ENCODE measurements at regions not wholly inside any gene's neighbourhood (a gene's known extent, or its start where the extent isn't known, plus 50 kb on each side); places are given as distances from the start of the nearest gene placed in this dataset.

DNA sequence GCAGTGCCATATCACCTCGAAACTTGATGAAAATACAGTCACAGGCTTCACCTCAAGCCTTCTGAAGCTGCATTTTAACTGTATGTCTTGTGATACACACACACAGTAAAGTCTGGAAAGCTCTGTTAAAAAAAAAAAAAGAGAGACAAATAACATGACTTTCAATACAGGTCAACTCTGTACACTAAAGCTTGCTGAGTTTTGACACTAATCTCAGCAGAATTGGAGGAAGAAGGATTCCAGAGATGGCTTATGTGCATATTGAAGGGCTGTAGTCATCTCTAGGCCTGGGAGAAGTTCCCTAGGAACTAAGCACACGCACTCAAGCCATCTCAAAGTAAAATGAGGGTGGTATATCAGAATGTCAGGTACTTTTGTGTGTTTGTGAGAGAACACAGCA is 875.1 kb downstream of the EPHA4 start (continued):
- TF ChIP-seq, protein P1, sequence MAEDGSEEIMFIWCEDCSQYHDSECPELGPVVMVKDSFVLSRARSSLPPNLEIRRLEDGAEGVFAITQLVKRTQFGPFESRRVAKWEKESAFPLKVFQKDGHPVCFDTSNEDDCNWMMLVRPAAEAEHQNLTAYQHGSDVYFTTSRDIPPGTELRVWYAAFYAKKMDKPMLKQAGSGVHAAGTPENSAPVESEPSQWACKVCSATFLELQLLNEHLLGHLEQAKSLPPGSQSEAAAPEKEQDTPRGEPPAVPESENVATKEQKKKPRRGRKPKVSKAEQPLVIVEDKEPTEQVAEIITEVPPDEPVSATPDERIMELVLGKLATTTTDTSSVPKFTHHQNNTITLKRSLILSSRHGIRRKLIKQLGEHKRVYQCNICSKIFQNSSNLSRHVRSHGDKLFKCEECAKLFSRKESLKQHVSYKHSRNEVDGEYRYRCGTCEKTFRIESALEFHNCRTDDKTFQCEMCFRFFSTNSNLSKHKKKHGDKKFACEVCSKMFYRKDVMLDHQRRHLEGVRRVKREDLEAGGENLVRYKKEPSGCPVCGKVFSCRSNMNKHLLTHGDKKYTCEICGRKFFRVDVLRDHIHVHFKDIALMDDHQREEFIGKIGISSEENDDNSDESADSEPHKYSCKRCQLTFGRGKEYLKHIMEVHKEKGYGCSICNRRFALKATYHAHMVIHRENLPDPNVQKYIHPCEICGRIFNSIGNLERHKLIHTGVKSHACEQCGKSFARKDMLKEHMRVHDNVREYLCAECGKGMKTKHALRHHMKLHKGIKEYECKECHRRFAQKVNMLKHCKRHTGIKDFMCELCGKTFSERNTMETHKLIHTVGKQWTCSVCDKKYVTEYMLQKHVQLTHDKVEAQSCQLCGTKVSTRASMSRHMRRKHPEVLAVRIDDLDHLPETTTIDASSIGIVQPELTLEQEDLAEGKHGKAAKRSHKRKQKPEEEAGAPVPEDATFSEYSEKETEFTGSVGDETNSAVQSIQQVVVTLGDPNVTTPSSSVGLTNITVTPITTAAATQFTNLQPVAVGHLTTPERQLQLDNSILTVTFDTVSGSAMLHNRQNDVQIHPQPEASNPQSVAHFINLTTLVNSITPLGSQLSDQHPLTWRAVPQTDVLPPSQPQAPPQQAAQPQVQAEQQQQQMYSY (CRISPR knock-in tag; IDR thresholded peaks at IDR 0.05): no peak
- no peak for TF ChIP-seq TEAD1 (CRISPR knock-in tag; IDR thresholded peaks at IDR 0.05)
- TF ChIP-seq HMGA2 (CRISPR knock-in tag; IDR thresholded peaks at IDR 0.05): no peak

DNA sequence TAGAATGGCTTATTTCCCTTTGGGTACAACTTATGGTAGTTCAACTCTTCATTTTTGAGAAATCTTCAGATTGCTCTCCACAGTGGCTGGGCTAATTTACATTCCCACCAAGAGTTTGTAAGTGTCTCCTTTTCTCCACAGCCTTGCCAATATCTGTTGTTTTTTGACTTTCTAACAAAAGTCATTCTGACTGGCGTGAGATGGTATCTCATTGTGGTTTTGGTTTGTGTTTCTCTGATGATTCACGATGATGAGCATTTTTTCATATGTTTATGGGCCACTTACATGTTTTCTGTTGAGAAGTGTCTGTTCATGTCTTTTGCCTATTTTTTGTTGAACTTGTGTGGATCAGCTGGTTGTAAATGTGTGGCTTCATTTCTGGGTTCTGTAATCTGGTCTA is 871.0 kb downstream of the EPHA4 start:
- Mint-ChIP-seq H3K27me3 (ENCODE audit: low read depth) (no peaks in the 10 kb centered on the region), H3K27ac (no peak overlapping the region), H3K9me3 (peaks cover 16% of the 10 kb centered on the region), H3K36me3 (peaks cover 13% of the 10 kb centered on the region), H3K4me1 (peaks cover 5% of the 10 kb centered on the region), H3K4me3 (no peak overlapping the region)
- TF ChIP-seq ELF4 (CRISPR knock-in tag; IDR thresholded peaks at IDR 0.05; ENCODE audit: low read depth) (no peak), ZNF416 (CRISPR knock-in tag; IDR thresholded peaks at IDR 0.05) (no peak), TCF7 (CRISPR knock-in tag; IDR thresholded peaks at IDR 0.05; ENCODE audit: low read depth) (no peak), ZNF138 (CRISPR knock-in tag; conservative IDR thresholded peaks at IDR 0.05) (no peak), ETV6 (CRISPR knock-in tag; IDR thresholded peaks at IDR 0.05) (no peak)
- TF ChIP-seq, protein P2, sequence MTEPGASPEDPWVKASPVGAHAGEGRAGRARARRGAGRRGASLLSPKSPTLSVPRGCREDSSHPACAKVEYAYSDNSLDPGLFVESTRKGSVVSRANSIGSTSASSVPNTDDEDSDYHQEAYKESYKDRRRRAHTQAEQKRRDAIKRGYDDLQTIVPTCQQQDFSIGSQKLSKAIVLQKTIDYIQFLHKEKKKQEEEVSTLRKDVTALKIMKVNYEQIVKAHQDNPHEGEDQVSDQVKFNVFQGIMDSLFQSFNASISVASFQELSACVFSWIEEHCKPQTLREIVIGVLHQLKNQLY (CRISPR knock-in tag; IDR thresholded peaks at IDR 0.05): no peak
- TF ChIP-seq, protein P3, sequence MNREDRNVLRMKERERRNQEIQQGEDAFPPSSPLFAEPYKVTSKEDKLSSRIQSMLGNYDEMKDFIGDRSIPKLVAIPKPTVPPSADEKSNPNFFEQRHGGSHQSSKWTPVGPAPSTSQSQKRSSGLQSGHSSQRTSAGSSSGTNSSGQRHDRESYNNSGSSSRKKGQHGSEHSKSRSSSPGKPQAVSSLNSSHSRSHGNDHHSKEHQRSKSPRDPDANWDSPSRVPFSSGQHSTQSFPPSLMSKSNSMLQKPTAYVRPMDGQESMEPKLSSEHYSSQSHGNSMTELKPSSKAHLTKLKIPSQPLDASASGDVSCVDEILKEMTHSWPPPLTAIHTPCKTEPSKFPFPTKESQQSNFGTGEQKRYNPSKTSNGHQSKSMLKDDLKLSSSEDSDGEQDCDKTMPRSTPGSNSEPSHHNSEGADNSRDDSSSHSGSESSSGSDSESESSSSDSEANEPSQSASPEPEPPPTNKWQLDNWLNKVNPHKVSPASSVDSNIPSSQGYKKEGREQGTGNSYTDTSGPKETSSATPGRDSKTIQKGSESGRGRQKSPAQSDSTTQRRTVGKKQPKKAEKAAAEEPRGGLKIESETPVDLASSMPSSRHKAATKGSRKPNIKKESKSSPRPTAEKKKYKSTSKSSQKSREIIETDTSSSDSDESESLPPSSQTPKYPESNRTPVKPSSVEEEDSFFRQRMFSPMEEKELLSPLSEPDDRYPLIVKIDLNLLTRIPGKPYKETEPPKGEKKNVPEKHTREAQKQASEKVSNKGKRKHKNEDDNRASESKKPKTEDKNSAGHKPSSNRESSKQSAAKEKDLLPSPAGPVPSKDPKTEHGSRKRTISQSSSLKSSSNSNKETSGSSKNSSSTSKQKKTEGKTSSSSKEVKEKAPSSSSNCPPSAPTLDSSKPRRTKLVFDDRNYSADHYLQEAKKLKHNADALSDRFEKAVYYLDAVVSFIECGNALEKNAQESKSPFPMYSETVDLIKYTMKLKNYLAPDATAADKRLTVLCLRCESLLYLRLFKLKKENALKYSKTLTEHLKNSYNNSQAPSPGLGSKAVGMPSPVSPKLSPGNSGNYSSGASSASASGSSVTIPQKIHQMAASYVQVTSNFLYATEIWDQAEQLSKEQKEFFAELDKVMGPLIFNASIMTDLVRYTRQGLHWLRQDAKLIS (CRISPR knock-in tag; IDR thresholded peaks at IDR 0.05; ENCODE audit: borderline replicate concordance): no peak
- POLR2A ChIA-PET: no interaction called here
- DNase-seq (ENCODE audit: low spot score) (no peak), ATAC-seq (no peak)
- CTCF ChIA-PET: no interaction called here

DNA sequence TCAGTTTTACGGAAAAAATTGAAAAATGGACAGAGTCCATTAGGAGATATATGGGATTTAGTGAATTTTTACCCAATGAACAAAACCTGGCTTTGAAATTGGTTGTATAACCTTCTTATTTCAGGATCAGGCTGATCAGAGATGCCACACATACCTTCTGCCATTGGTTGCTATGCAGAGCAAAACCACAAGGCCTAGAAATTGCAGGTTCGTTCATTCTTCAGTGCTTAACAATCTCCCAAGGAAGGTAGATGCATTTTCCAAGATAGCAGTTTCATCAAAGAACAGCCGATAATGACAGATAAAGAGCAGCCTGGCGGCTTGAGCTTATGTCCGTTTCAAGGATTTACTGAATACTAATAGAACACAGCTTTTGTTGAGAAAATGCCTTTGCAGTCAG is 868.8 kb downstream of the EPHA4 start:
- Mint-ChIP-seq H3K36me3 (peaks cover 13% of the 10 kb centered on the region), H3K4me3 (no peak overlapping the region), H3K4me1 (peaks cover 5% of the 10 kb centered on the region), H3K27ac (no peak overlapping the region), H3K27me3 (ENCODE audit: low read depth) (no peaks in the 10 kb centered on the region), H3K9me3 (peaks cover 16% of the 10 kb centered on the region)
- ChIA-PET POLR2A (no interaction called here), CTCF (no interaction called here)
- ATAC-seq (no peak), DNase-seq (ENCODE audit: low spot score) (no peak)
- TF ChIP-seq, protein P4, sequence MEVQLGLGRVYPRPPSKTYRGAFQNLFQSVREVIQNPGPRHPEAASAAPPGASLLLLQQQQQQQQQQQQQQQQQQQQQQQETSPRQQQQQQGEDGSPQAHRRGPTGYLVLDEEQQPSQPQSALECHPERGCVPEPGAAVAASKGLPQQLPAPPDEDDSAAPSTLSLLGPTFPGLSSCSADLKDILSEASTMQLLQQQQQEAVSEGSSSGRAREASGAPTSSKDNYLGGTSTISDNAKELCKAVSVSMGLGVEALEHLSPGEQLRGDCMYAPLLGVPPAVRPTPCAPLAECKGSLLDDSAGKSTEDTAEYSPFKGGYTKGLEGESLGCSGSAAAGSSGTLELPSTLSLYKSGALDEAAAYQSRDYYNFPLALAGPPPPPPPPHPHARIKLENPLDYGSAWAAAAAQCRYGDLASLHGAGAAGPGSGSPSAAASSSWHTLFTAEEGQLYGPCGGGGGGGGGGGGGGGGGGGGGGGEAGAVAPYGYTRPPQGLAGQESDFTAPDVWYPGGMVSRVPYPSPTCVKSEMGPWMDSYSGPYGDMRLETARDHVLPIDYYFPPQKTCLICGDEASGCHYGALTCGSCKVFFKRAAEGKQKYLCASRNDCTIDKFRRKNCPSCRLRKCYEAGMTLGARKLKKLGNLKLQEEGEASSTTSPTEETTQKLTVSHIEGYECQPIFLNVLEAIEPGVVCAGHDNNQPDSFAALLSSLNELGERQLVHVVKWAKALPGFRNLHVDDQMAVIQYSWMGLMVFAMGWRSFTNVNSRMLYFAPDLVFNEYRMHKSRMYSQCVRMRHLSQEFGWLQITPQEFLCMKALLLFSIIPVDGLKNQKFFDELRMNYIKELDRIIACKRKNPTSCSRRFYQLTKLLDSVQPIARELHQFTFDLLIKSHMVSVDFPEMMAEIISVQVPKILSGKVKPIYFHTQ (CRISPR knock-in tag; IDR thresholded peaks at IDR 0.05): no peak
- TF ChIP-seq SMAD4 (CRISPR knock-in tag; IDR thresholded peaks at IDR 0.05): no peak
- no peak for TF ChIP-seq ZNF317 (CRISPR knock-in tag; IDR thresholded peaks at IDR 0.05; ENCODE audit: borderline replicate concordance, low read depth)
- TF ChIP-seq, protein P5, sequence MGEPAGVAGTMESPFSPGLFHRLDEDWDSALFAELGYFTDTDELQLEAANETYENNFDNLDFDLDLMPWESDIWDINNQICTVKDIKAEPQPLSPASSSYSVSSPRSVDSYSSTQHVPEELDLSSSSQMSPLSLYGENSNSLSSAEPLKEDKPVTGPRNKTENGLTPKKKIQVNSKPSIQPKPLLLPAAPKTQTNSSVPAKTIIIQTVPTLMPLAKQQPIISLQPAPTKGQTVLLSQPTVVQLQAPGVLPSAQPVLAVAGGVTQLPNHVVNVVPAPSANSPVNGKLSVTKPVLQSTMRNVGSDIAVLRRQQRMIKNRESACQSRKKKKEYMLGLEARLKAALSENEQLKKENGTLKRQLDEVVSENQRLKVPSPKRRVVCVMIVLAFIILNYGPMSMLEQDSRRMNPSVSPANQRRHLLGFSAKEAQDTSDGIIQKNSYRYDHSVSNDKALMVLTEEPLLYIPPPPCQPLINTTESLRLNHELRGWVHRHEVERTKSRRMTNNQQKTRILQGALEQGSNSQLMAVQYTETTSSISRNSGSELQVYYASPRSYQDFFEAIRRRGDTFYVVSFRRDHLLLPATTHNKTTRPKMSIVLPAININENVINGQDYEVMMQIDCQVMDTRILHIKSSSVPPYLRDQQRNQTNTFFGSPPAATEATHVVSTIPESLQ (CRISPR knock-in tag; IDR thresholded peaks at IDR 0.05): no peak
- TF ChIP-seq NR2C2 (CRISPR knock-in tag; IDR thresholded peaks at IDR 0.05): no peak
- no peak for TF ChIP-seq ZNF423 (CRISPR knock-in tag; IDR thresholded peaks at IDR 0.05)
- TF ChIP-seq, protein P3 (CRISPR knock-in tag; IDR thresholded peaks at IDR 0.05; ENCODE audit: borderline replicate concordance): no peak
- no peak for TF ChIP-seq FOXJ3 (CRISPR knock-in tag; IDR thresholded peaks at IDR 0.05; ENCODE audit: borderline replicate concordance)

Data from WTC11 (cell line).